Spinal cord (tissue), 9 donors: ENCODE measurements at regions not wholly inside any gene's neighbourhood (a gene's known extent, or its start where the extent isn't known, plus 50 kb on each side); places are given as distances from the start of the nearest gene placed in this dataset.
"Not testable (repeated sequence)": the region's sequence is repeated elsewhere in the genome, so short reads cannot be mapped to it uniquely, and the experiment has no call there.

Experiments
- DNase-seq, 6 donors: peaks; one replicate each; pipeline versions ENCODE4 v3.0.0 to v3.0.0-alpha.2; 2013 to 2015; ENCODE audit warnings: low spot score in 6 of 6, low read depth in 4 of 6
- H3K27ac ChIP-seq: one replicate; pipeline ENCODE4 v1.5.1; 2013; ENCODE audit warnings: low read depth, low read length, control low read depth
- H3K27me3 ChIP-seq: one replicate; pipeline ENCODE4 v1.6.1; 2013; ENCODE audit warnings: low read length; ENCODE audit not compliant: control insufficient read depth, insufficient read depth
- H3K36me3 ChIP-seq: one replicate; pipeline ENCODE4 v1.6.1; 2013; ENCODE audit warnings: low read length; ENCODE audit not compliant: control insufficient read depth, insufficient read depth
- H3K4me1 ChIP-seq: one replicate; pipeline ENCODE4 v1.6.1; 2013; ENCODE audit warnings: low read length; ENCODE audit not compliant: control insufficient read depth, insufficient read depth
- H3K4me3 ChIP-seq: one replicate; pipeline ENCODE4 v1.5.1; 2013; ENCODE audit warnings: low read depth, low read length, control low read depth
- H3K9me3 ChIP-seq: one replicate; pipeline ENCODE4 v1.6.1; 2013; ENCODE audit warnings: low read length; ENCODE audit not compliant: control insufficient read depth, insufficient read depth
- WGBS: methylation state at CpG from one replicate; pipeline ENCODE4 v1.1.5; 2013; ENCODE audit warnings: missing lambda C conversion rate; ENCODE audit not compliant: insufficient coverage; 5-methylcytosine and 5-hydroxymethylcytosine counted together
- donor health status: healthy.

- not testable (repeated sequence) for H3K9me3 ChIP-seq
- WGBS, result no CpG with 5 or more reads among the region's 9 CpGs
Observed at GRCh38 chr15:44817797-44818196, 81.5 kb downstream of the TRIM69 start.

GRCh38 chr15:44819331-44819987 is 83.1 kb downstream of the TRIM69 start:
- H3K4me1 ChIP-seq, DNase-seq, H3K9me3 ChIP-seq: not testable (repeated sequence)

More at GRCh38 chr15:44817797-44818196, 81.5 kb downstream of the TRIM69 start:
- not testable (repeated sequence) for H3K27me3 ChIP-seq, H3K4me1 ChIP-seq, H3K27ac ChIP-seq, DNase-seq, H3K4me3 ChIP-seq, H3K36me3 ChIP-seq

DNA sequence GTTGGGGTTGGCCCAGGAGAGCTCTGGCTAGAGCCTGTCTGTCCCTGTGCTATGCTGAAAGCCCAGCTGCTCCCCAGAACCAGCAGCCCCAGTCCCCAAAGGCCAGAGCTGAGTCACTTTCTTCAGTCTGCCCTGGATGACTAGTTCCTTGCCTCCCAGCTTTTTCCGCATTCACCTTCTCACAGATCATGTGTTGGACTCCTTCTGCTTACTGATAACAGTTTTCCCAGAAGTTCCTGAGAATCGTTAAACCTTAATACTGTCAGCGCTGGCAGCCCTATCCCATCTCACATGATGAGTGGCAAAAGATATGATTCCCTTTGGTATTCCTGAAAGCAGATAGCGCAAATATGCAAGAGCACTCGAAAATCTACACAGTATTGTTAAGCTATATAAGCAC is 84.2 kb downstream of the TRIM69 start:
- not testable (repeated sequence) for DNase-seq
- WGBS, result no CpG with 5 or more reads among the region's 5 CpGs

More at GRCh38 chr15:44819331-44819987, 83.1 kb downstream of the TRIM69 start:
- H3K4me3 ChIP-seq, H3K27ac ChIP-seq, H3K27me3 ChIP-seq, H3K36me3 ChIP-seq: not testable (repeated sequence)
- WGBS, result 74% methylated on average over 7 of the region's 9 CpGs

DNA sequence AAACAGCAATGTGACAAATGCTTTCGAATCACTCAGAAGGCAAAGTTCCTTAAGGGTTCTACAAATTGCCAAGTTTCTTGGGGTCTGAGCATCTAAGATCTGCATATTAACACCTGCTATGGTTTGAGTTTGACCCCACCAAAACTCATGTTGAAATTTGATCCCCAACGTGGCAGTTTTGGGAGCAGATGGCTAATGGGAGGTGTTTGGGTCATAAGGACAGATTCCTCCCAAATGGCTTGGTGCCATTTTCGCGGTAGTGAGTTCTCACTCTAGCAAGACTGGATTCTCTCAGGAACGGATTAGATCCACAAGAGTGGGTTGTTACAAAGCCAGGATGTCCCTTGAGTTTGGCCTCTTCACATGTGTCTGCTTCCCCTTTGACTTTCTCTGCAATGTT is 84.6 kb downstream of the TRIM69 start:
- DNase-seq, result not testable (repeated sequence)
- 70% methylated on average over 3 of the region's 5 CpGs for WGBS

More for the DNA sequence above, 84.2 kb downstream of the TRIM69 start:
- not testable (repeated sequence) for H3K4me1 ChIP-seq, H3K36me3 ChIP-seq, H3K4me3 ChIP-seq, H3K9me3 ChIP-seq, H3K27ac ChIP-seq, H3K27me3 ChIP-seq

DNA sequence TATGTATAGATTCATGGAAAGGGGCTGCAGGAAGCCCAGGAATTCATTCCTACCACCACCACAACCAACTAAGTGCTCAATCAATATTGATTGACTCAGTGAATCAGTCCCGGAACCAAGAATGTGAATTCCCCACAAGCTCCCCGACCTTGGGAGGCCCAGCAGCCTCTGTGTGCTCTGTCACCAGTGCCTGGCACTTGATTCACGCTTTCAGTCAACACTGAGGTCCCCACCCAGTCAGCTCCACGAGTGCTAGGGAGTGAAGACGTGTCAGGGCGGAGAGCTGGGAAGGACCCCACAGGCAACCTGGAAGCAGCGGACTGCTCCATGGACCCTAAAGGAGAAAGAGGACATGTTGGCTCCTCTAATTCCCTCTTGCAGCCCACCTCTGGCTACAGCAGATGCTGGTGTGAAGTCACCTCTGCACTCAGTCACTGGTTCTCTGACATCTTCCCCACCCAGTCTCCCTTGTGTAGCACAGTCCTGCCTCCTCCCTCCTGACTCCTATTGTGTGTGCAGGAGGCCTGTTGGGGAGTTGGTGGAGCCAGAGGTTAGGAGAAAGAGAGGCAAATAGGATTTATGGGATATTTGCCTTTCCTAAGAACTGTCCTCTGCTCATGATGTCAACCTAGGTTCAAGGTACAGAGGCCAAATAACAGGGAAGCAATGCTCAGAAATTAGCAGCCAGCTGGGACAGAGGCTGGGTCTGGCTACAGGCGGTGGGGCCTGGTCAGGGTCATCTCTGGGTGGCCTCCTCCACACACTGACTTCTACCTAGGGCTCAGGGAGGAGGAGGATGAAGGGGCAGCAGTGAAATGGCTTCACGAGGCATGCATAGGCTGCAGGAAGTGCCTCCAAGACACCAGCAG is 88.2 kb downstream of the TRIM69 start:
- H3K36me3 ChIP-seq, H3K27me3 ChIP-seq, H3K9me3 ChIP-seq, H3K27ac ChIP-seq, DNase-seq, H3K4me1 ChIP-seq, H3K4me3 ChIP-seq: not testable (repeated sequence)
- no CpG with 5 or more reads among the region's 9 CpGs for WGBS

More for the DNA sequence above, 84.6 kb downstream of the TRIM69 start:
- not testable (repeated sequence) for H3K4me3 ChIP-seq, H3K27me3 ChIP-seq, H3K9me3 ChIP-seq, H3K4me1 ChIP-seq, H3K36me3 ChIP-seq, H3K27ac ChIP-seq

- no CpG with 5 or more reads among the region's 1 CpG for WGBS
- H3K4me3 ChIP-seq, H3K27ac ChIP-seq, H3K36me3 ChIP-seq, H3K9me3 ChIP-seq, DNase-seq, H3K27me3 ChIP-seq, H3K4me1 ChIP-seq: not testable (repeated sequence)
Observed at GRCh38 chr15:44826583-44826982, 90.3 kb downstream of the TRIM69 start.

GRCh38 chr15:44828229-44828914 is 92.0 kb downstream of the TRIM69 start:
- not testable (repeated sequence) for H3K4me3 ChIP-seq, DNase-seq, H3K36me3 ChIP-seq, H3K27ac ChIP-seq, H3K9me3 ChIP-seq, H3K4me1 ChIP-seq, H3K27me3 ChIP-seq
- WGBS, result 100% methylated on average over 2 of the region's 14 CpGs

- not testable (repeated sequence) for H3K9me3 ChIP-seq, H3K4me1 ChIP-seq, H3K36me3 ChIP-seq, H3K27me3 ChIP-seq, DNase-seq, H3K4me3 ChIP-seq, H3K27ac ChIP-seq
- WGBS, result 60% methylated on average over 1 of the region's 4 CpGs
Observed at GRCh38 chr15:44829150-44829549, 92.8 kb downstream of the TRIM69 start.

GRCh38 chr15:44830692-44831408 is 94.5 kb downstream of the TRIM69 start:
- not testable (repeated sequence) for H3K27ac ChIP-seq

More at GRCh38 chr15:44830692-44831408, 94.5 kb downstream of the TRIM69 start:
- not testable (repeated sequence) for H3K36me3 ChIP-seq, DNase-seq, H3K4me1 ChIP-seq, H3K27me3 ChIP-seq, H3K9me3 ChIP-seq, H3K4me3 ChIP-seq
- 64% methylated on average over 3 of the region's 6 CpGs for WGBS
